Peyer's patch (tissue), 4 donors: ENCODE measurements at regions not wholly inside any gene's neighbourhood (a gene's known extent, or its start where the extent isn't known, plus 50 kb on each side); places are given as distances from the start of the nearest gene placed in this dataset.

Experiments
- POLR2A ChIP-seq, 2 donors: fragments of 450-650 bp; IDR thresholded peaks; one replicate each; pipeline ENCODE4 v1.5.1; 2017; ENCODE audit warnings: antibody characterized with exemption in 2 of 2, mild to moderate bottlenecking in 2 of 2, moderate library complexity in 2 of 2
- TF ChIP-seq, protein P1 (sequence below), 6 experiments: fragments of 450-650 bp in 4 of 6; fragments of 200-600 bp in 2 of 6; sonication (generic) in 1 of 6; IDR thresholded peaks; one replicate each; pipeline ENCODE4 v1.5.1; 2017 to 2019; ENCODE audit warnings: antibody characterized with exemption in 6 of 6, mild to moderate bottlenecking in 3 of 6, moderate library complexity in 1 of 6

DNA sequence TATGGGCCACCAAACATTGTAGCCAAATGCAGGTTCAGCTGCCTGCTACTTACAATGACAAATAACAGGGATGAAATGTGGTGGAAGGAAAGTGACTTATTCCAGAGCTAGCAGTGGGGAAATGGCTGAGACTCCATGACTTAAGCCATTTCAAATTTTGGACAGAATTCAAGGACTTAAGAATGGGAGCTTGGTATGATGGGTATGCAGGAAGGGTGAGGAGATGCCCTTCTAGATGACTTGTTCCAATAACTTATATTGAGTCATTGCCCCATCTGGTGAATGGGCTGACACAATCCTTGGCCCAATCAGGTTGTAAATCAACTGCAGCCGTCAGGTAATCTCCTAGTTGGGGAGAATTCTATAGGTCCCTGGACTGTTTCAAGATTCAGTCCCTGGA lies 230.7 kb upstream of the SGCD start:
- TF ChIP-seq, protein P1, sequence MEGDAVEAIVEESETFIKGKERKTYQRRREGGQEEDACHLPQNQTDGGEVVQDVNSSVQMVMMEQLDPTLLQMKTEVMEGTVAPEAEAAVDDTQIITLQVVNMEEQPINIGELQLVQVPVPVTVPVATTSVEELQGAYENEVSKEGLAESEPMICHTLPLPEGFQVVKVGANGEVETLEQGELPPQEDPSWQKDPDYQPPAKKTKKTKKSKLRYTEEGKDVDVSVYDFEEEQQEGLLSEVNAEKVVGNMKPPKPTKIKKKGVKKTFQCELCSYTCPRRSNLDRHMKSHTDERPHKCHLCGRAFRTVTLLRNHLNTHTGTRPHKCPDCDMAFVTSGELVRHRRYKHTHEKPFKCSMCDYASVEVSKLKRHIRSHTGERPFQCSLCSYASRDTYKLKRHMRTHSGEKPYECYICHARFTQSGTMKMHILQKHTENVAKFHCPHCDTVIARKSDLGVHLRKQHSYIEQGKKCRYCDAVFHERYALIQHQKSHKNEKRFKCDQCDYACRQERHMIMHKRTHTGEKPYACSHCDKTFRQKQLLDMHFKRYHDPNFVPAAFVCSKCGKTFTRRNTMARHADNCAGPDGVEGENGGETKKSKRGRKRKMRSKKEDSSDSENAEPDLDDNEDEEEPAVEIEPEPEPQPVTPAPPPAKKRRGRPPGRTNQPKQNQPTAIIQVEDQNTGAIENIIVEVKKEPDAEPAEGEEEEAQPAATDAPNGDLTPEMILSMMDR (IDR thresholded peaks at IDR 0.05) = no peak
- no peak for TF ChIP-seq POLR2A (IDR thresholded peaks at IDR 0.05)
